GM06990 (cell line): ENCODE measurements at regions not wholly inside any gene's neighbourhood (a gene's known extent, or its start where the extent isn't known, plus 50 kb on each side); places are given as distances from the start of the nearest gene placed in this dataset.

Experiments
- DNase-seq: peaks from one replicate; pipeline ENCODE4 v3.0.0-alpha.2; 2011; ENCODE audit not compliant: insufficient read length; ENCODE audit errors: extremely low read depth
- H3K27me3 ChIP-seq: replicated peaks from 2 replicates; pipeline ENCODE4 v1.6.0; 2011; ENCODE audit warnings: low read length; ENCODE audit not compliant: control insufficient read depth, insufficient read depth
- H3K36me3 ChIP-seq: 2 replicates; pipeline ENCODE4 v1.5.1; 2011; ENCODE audit warnings: low read length; ENCODE audit not compliant: control insufficient read depth, insufficient read depth
- H3K4me3 ChIP-seq: replicated peaks from 2 replicates; pipeline ENCODE4 v1.5.1; 2011; ENCODE audit warnings: low read depth, mild to moderate bottlenecking, control low read depth, low read length
- TF ChIP-seq, protein P1 (sequence below): IDR thresholded peaks from 2 replicates; pipeline ENCODE4 v1.5.1; 2011; ENCODE audit warnings: low read length, control low read depth, mild to moderate bottlenecking, inconsistent platforms; ENCODE audit not compliant: insufficient read depth, poor library complexity, severe bottlenecking

DNA sequence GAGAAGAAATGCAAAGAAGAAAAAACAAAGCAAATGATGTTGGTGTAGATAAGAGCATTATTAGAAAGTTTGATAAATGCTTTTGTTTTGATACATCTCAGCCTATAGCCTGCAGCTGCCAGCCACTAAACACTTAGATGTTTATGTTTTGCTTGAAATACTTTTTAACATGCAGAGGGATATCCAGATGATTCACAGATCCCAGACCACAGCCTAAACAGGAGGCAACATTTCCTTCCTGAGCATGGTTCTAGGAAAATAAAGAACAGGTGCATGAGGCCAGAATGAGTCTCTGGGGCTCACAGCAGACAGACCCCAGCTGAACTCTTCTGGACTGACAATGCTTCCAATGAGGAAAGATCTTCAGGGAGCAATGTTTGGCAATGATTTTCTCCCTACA lies 103.7 kb upstream of the EEA1 start:
- DNase-seq = no peak

DNA sequence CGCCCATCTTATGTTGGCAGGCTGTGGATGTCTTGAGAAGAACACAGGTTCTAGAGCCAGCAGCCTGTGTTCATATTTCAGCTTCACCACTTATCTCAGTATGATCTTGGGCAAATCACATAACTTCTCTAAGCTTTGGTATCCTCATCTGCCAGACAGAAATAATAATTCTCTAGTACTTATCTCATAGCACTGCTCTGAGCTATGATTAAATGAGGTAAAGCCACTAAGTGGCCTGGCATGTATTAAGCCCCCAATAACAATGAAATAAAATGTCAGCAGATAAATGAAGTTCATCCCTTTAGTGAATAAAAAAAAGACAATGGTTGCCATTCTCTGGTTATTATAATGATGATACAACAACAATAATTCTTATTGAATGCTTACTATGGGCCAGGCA lies 104.9 kb upstream of the EEA1 start:
- no peaks in the 10 kb centered on the region for H3K27me3 ChIP-seq
- TF ChIP-seq, protein P1, sequence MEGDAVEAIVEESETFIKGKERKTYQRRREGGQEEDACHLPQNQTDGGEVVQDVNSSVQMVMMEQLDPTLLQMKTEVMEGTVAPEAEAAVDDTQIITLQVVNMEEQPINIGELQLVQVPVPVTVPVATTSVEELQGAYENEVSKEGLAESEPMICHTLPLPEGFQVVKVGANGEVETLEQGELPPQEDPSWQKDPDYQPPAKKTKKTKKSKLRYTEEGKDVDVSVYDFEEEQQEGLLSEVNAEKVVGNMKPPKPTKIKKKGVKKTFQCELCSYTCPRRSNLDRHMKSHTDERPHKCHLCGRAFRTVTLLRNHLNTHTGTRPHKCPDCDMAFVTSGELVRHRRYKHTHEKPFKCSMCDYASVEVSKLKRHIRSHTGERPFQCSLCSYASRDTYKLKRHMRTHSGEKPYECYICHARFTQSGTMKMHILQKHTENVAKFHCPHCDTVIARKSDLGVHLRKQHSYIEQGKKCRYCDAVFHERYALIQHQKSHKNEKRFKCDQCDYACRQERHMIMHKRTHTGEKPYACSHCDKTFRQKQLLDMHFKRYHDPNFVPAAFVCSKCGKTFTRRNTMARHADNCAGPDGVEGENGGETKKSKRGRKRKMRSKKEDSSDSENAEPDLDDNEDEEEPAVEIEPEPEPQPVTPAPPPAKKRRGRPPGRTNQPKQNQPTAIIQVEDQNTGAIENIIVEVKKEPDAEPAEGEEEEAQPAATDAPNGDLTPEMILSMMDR = no peak
- DNase-seq = no peak
- H3K4me3 ChIP-seq = no peak overlapping the region
- H3K36me3 ChIP-seq = no peaks in the 10 kb centered on the region

More for the DNA sequence above, 103.7 kb upstream of the EEA1 start:
- Histone ChIP-seq H3K36me3 (no peaks in the 10 kb centered on the region), H3K27me3 (no peaks in the 10 kb centered on the region), H3K4me3 (no peak overlapping the region)
- TF ChIP-seq, protein P1 = no peak

DNA sequence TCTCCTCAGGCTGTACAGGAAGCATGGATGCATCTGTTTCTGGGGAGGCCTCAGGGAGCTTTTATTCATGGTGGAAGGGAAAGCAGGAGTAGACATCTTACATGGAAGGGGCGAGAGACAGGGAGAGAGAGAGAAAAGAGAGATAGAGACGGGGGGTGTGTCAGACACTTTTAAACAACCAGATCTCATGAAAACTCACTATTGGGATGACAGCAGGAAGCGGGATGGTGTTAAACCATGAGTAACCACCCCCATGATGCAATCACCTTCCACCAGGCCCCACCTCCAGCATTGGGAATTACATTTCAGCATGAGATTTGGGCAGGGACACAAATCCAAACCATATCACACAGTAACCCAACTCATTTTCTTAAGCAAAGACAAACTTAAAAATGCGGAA lies 110.0 kb upstream of the EEA1 start:
- no peak for DNase-seq
- Histone ChIP-seq H3K4me3 (no peak overlapping the region), H3K27me3 (no peaks in the 10 kb centered on the region), H3K36me3 (no peaks in the 10 kb centered on the region)
- TF ChIP-seq, protein P1 = no peak

DNA sequence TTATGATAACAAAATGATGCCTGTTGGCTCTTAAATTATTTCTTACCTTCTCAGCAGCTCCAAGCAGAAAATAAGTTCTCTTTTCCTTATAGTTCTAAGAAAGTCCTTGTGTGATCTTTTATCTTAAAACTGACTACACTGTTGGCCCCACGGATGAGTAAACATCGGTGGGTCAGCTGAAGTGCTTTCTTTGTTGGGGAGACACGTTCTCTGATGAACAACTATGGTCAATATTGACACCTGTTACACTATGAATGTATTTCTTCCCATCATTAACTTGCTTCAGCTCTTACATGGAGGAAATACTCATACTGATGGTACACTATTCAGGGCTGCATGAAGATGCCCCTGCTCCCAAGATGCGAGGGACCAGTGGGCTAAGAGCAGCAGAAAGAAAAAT lies 110.8 kb upstream of the EEA1 start:
- Histone ChIP-seq H3K27me3 (no peaks in the 10 kb centered on the region), H3K36me3 (no peaks in the 10 kb centered on the region), H3K4me3 (no peak overlapping the region)
- no peak for DNase-seq
- TF ChIP-seq, protein P1 = no peak

DNA sequence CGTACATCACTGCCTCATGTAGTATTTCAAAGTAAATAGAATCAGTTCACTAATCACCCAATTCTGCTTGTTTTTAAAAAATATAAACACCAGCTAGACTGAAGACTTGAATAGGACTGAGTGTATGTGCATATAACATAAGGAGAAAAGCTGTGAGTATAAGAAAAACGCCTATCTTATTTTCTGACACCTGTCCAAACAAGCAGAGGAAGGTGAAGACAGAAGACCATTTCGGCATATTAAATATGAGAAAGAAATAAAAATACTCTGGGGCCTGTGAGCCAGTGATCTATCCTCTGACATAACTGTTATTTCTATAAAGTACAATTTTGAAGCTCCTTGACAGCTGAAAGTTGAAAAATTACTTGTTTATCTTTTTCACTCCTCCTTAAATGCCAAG lies 111.3 kb upstream of the EEA1 start:
- H3K36me3 ChIP-seq = no peaks in the 10 kb centered on the region
- no peak overlapping the region for H3K4me3 ChIP-seq
- DNase-seq = no peak
- TF ChIP-seq, protein P1 = no peak
- H3K27me3 ChIP-seq = no peaks in the 10 kb centered on the region

DNA sequence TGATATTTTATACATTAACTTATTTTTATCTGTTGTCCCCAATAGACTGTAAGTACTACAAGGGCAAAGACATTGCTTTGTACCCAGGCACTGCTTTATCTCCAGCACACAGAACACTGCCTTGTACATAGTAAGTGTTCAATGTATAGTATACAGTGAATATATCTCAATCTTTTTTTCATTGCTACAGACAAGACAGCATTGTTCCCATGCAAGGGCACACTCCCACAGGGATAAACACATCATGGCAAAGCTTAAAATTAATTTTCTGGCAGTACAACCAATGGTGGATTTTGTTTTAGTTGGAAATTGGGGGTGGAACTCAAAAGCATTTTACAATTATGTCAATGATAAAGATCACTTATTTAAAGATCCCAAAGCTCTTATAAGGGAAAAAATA lies 112.3 kb upstream of the EEA1 start:
- DNase-seq = no peak
- TF ChIP-seq, protein P1 = no peak
- Histone ChIP-seq H3K36me3 (no peaks in the 10 kb centered on the region), H3K4me3 (no peak overlapping the region), H3K27me3 (no peaks in the 10 kb centered on the region)
